ENCODE measurements at regions not wholly inside any gene's neighbourhood (a gene's known extent, or its start where the extent isn't known, plus 50 kb on each side); places are given as distances from the start of the nearest gene placed in this dataset.

DNA sequence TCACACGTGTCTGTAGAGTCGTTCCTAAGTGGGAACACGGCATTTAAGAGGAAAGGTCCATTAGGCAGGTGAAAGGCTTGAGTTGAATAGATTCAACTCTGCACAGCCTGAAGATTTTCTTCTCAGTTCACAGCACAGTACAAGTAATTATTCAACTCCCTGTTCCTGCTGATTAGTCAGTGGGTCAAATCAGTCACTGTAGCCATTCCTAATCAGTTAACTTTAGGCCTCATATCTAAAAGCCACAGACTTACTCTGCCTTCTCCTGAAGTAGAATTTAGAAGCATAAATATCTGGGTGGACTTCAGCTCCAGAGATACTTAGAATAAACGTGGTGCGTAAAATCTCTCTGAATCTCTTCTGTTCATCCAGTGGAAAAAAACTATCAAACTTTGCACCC lies 872.4 kb downstream of the C6orf118 start:
- TF ChIP-seq, protein P1, sequence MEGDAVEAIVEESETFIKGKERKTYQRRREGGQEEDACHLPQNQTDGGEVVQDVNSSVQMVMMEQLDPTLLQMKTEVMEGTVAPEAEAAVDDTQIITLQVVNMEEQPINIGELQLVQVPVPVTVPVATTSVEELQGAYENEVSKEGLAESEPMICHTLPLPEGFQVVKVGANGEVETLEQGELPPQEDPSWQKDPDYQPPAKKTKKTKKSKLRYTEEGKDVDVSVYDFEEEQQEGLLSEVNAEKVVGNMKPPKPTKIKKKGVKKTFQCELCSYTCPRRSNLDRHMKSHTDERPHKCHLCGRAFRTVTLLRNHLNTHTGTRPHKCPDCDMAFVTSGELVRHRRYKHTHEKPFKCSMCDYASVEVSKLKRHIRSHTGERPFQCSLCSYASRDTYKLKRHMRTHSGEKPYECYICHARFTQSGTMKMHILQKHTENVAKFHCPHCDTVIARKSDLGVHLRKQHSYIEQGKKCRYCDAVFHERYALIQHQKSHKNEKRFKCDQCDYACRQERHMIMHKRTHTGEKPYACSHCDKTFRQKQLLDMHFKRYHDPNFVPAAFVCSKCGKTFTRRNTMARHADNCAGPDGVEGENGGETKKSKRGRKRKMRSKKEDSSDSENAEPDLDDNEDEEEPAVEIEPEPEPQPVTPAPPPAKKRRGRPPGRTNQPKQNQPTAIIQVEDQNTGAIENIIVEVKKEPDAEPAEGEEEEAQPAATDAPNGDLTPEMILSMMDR (IDR thresholded peaks at IDR 0.05; ENCODE audit: poor library complexity), result no peak
- TF ChIP-seq EZH2phosphoT487 (IDR thresholded peaks at IDR 0.05; ENCODE audit: low read depth, severe bottlenecking, unreplicated experiment), result no peak
